Lower leg skin (tissue), 4 donors: ENCODE measurements at regions not wholly inside any gene's neighbourhood (a gene's known extent, or its start where the extent isn't known, plus 50 kb on each side); places are given as distances from the start of the nearest gene placed in this dataset.

ENCODE experiments used
- DNase-seq, 2 donors: peaks; one replicate each; pipeline ENCODE4 v3.0.0-alpha.2; 2019; ENCODE audit warnings: low spot score in 2 of 2
- H3K4me3 ChIP-seq: fragments of 200-600 bp; sonication (generic); 2 replicates; pipeline ENCODE4 v1.5.1; 2017; ENCODE audit warnings: mild to moderate bottlenecking, low read depth; ENCODE audit not compliant: poor library complexity, severe bottlenecking
- POLR2A ChIP-seq, 2 donors: fragments of 450-650 bp; IDR thresholded peaks; one replicate each; pipeline ENCODE4 v1.6.1; 2016 to 2017; ENCODE audit warnings: antibody characterized with exemption in 2 of 2, mild to moderate bottlenecking in 1 of 2, moderate library complexity in 1 of 2
- WGBS, 2 donors: methylation state at CpG; one replicate each; pipeline ENCODE4 v1.1.5; 2018; 5-methylcytosine and 5-hydroxymethylcytosine counted together
- intact Hi-C: fragments of 100-400 bp; cut with DNase I; formaldehyde crosslinking; loops from one replicate; pipeline ENCODE4 v1.15.0; 2023; ENCODE audit warnings: low total_unique reads
- TF ChIP-seq, protein P1 (sequence below), 3 donors: fragments of 450-650 bp; IDR thresholded peaks; one replicate each; pipeline ENCODE4 v1.5.1; 2016; ENCODE audit warnings: antibody characterized with exemption in 3 of 3, mild to moderate bottlenecking in 3 of 3, moderate library complexity in 2 of 3

GRCh38 chr11:28547321-28547741 is 439.1 kb downstream of the METTL15 start:
- 52 to 57% methylated on average over 4 of the region's 4 CpGs for WGBS, 2 donors
- TF ChIP-seq POLR2A (IDR thresholded peaks at IDR 0.05) = no peak
- TF ChIP-seq, protein P1, sequence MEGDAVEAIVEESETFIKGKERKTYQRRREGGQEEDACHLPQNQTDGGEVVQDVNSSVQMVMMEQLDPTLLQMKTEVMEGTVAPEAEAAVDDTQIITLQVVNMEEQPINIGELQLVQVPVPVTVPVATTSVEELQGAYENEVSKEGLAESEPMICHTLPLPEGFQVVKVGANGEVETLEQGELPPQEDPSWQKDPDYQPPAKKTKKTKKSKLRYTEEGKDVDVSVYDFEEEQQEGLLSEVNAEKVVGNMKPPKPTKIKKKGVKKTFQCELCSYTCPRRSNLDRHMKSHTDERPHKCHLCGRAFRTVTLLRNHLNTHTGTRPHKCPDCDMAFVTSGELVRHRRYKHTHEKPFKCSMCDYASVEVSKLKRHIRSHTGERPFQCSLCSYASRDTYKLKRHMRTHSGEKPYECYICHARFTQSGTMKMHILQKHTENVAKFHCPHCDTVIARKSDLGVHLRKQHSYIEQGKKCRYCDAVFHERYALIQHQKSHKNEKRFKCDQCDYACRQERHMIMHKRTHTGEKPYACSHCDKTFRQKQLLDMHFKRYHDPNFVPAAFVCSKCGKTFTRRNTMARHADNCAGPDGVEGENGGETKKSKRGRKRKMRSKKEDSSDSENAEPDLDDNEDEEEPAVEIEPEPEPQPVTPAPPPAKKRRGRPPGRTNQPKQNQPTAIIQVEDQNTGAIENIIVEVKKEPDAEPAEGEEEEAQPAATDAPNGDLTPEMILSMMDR (IDR thresholded peaks at IDR 0.05) = no peak
- intact Hi-C loops = no loop called here
- no peak for DNase-seq
- no peak overlapping the region for H3K4me3 ChIP-seq

- 32 to 48% methylated on average over 1 of the region's 1 CpG for WGBS, 2 donors
- DNase-seq = no peak
- intact Hi-C loops = no loop called here
- H3K4me3 ChIP-seq = no peak overlapping the region
- TF ChIP-seq POLR2A (IDR thresholded peaks at IDR 0.05) = no peak
- TF ChIP-seq, protein P1 (IDR thresholded peaks at IDR 0.05) = no peak
These were observed 437.3 kb downstream of the METTL15 start for GRCh38 chr11:28545536-28545935.

- DNase-seq = no peak
These were observed 434.4 kb downstream of the METTL15 start for GRCh38 chr11:28542561-28542960.

GRCh38 chr11:28539239-28540030 is 431.2 kb downstream of the METTL15 start:
- H3K4me3 ChIP-seq = no peak overlapping the region
- 71 to 75% methylated on average over 2 of the region's 2 CpGs for WGBS, 2 donors
- intact Hi-C loops = no loop called here
- no peak for TF ChIP-seq POLR2A (IDR thresholded peaks at IDR 0.05)
- TF ChIP-seq, protein P1 (IDR thresholded peaks at IDR 0.05) = no peak
- DNase-seq = no peak

More at GRCh38 chr11:28542561-28542960, 434.4 kb downstream of the METTL15 start:
- WGBS, 2 donors = 48 to 71% methylated on average over 1 of the region's 1 CpG
- no peak overlapping the region for H3K4me3 ChIP-seq
- no peak for TF ChIP-seq POLR2A (IDR thresholded peaks at IDR 0.05)
- TF ChIP-seq, protein P1 (IDR thresholded peaks at IDR 0.05) = no peak
- intact Hi-C loops = no loop called here

DNA sequence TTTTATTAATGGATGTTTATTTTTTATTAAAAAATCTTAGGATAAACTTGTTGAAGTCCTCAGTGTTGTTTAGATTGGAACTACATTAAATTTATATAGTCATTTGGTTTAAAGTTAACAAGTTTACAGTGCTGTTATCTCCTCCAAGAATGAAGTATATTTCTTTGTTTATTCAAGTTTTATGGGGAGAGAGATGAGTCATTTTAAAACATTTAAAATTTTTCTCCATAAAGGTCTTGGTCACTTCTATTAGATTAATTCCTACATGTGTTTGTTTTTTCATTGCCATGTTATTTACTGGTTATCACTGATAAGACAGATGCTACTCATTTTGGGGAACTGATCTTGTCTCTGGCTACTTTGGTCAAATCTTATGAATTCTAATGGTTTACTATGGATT is 429.6 kb downstream of the METTL15 start:
- TF ChIP-seq, protein P1 (IDR thresholded peaks at IDR 0.05) = no peak
- no peak for TF ChIP-seq POLR2A (IDR thresholded peaks at IDR 0.05)
- DNase-seq = no peak
- no peak overlapping the region for H3K4me3 ChIP-seq
- intact Hi-C loops = no loop called here
